ENCODE measurements at regions not wholly inside any gene's neighbourhood (a gene's known extent, or its start where the extent isn't known, plus 50 kb on each side); places are given as distances from the start of the nearest gene placed in this dataset.

- H3K4me3 ChIP-seq (ENCODE audit: low read depth, low read length) = no peak overlapping the region
- DNase-seq (ENCODE audit: low read depth) = no peak
- TF ChIP-seq CTCF (IDR thresholded peaks at IDR 0.05; ENCODE audit: insufficient read depth, low read length) = no peak
Measured at GRCh38 chr5:44252545-44252944, 136.7 kb downstream of the FGF10 start.

- H3K4me3 ChIP-seq (ENCODE audit: low read depth, low read length) = no peak overlapping the region
- no peak for TF ChIP-seq CTCF (IDR thresholded peaks at IDR 0.05; ENCODE audit: insufficient read depth, low read length)
- no peak for DNase-seq (ENCODE audit: low read depth)
Measured at GRCh38 chr5:44246986-44247385, 142.2 kb downstream of the FGF10 start.

GRCh38 chr5:44245935-44246334, 143.3 kb downstream of the FGF10 start:
- H3K4me3 ChIP-seq (ENCODE audit: low read depth, low read length) = no peak overlapping the region
- DNase-seq (ENCODE audit: low read depth) = no peak
- TF ChIP-seq CTCF (IDR thresholded peaks at IDR 0.05; ENCODE audit: insufficient read depth, low read length) = no peak

GRCh38 chr5:44242791-44243190, 146.4 kb downstream of the FGF10 start:
- TF ChIP-seq CTCF (IDR thresholded peaks at IDR 0.05; ENCODE audit: insufficient read depth, low read length) = no peak
- H3K4me3 ChIP-seq (ENCODE audit: low read depth, low read length) = no peak overlapping the region
- no peak for DNase-seq (ENCODE audit: low read depth)

GRCh38 chr5:44236040-44236439, 153.2 kb downstream of the FGF10 start:
- TF ChIP-seq CTCF (IDR thresholded peaks at IDR 0.05; ENCODE audit: insufficient read depth, low read length) = no peak
- DNase-seq (ENCODE audit: low read depth) = no peak
- no peak overlapping the region for H3K4me3 ChIP-seq (ENCODE audit: low read depth, low read length)

GRCh38 chr5:44233691-44234090, 155.5 kb downstream of the FGF10 start:
- TF ChIP-seq CTCF (IDR thresholded peaks at IDR 0.05; ENCODE audit: insufficient read depth, low read length) = no peak
- H3K4me3 ChIP-seq (ENCODE audit: low read depth, low read length) = no peak overlapping the region
- no peak for DNase-seq (ENCODE audit: low read depth)
